ENCODE measurements at regions not wholly inside any gene's neighbourhood (a gene's known extent, or its start where the extent isn't known, plus 50 kb on each side); places are given as distances from the start of the nearest gene placed in this dataset.

- no peak overlapping the region for H3K4me3 ChIP-seq (replicated peaks in 1 of 3; ENCODE audit: insufficient read depth in 1 of 3, low read depth in 2 of 3, low read length in 3 of 3)
- no peak overlapping the region for H3K4me2 ChIP-seq (ENCODE audit: low read depth, low read length)
- H3K27ac ChIP-seq (ENCODE audit: extremely low read length, insufficient read depth, low read length) = no peak overlapping the region
- intact Hi-C loops (cut with micrococcal nuclease; ENCODE audit: unreplicated experiment) (no loop called here), in situ Hi-C loops (cut with HindIII; ENCODE audit: extremely low pct_ligation_motif_present, low pct_unique_long_range_greater_than_20kb) (no loop called here)
- no peaks in the 10 kb centered on the region for H3K36me3 ChIP-seq (replicated peaks in 1 of 2; ENCODE audit: control insufficient read depth in 1 of 2, insufficient read depth in 2 of 2, low read length in 2 of 2)
- DNase-seq (ENCODE audit: low spot score) = no peak
- FAIRE-seq = no peak
- H3K27me3 ChIP-seq (ENCODE audit: control insufficient read depth in 1 of 2, insufficient read depth in 2 of 2, low read length in 2 of 2) = peaks cover 0 to 3% of the 10 kb centered on the region in 2 experiments; a peak in 1 of 5 replicates
- no peak overlapping the region for H2AFZ ChIP-seq (ENCODE audit: low read length)
- no peaks in the 10 kb centered on the region for H4K20me1 ChIP-seq (ENCODE audit: insufficient read depth, low read length)
- H3K9ac ChIP-seq (ENCODE audit: insufficient read depth, low read depth, low read length) = no peak overlapping the region
- TF ChIP-seq UBTF (CRISPR knock-in tag; IDR thresholded peaks at IDR 0.05) = no peak
- TF ChIP-seq FOSL1 (CRISPR knock-in tag; IDR thresholded peaks at IDR 0.05; ENCODE audit: borderline replicate concordance) = no peak
- TF ChIP-seq ZNF234 (CRISPR knock-in tag; conservative IDR thresholded peaks at IDR 0.05) = no peak
- TF ChIP-seq ZFYVE20 (CRISPR knock-in tag; IDR thresholded peaks at IDR 0.05; ENCODE audit: borderline replicate concordance, low read depth) = no peak
- TF ChIP-seq HHEX (CRISPR knock-in tag; IDR thresholded peaks at IDR 0.05) = no peak
- no peak for TF ChIP-seq CENPT (CRISPR knock-in tag; IDR thresholded peaks at IDR 0.05; ENCODE audit: low read depth)
- TF ChIP-seq ZNF101 (CRISPR knock-in tag; IDR thresholded peaks at IDR 0.05; ENCODE audit: borderline replicate concordance, low read depth) = no peak
- TF ChIP-seq TEF (CRISPR knock-in tag; IDR thresholded peaks at IDR 0.05) = no peak
- TF ChIP-seq ZNF512B (CRISPR knock-in tag; IDR thresholded peaks at IDR 0.05; ENCODE audit: borderline replicate concordance) = no peak
- no TSS peak for BruUV-seq (replicated peaks)
- H3K9me3 ChIP-seq (ENCODE audit: low read length) = no peaks in the 10 kb centered on the region
- 2% methylated on average over 4 of the region's 4 CpGs for WGBS (ENCODE audit: low lambda C conversion rate)
- CTCF ChIA-PET (ENCODE audit: low intra/inter-chr PET ratio, low total read pairs) = no interaction called here
- peaks cover 7% of the 10 kb centered on the region; the same call in 1 of the 2 replicates for H3K4me1 ChIP-seq (ENCODE audit: insufficient read depth, low read length)
- no peaks in the 10 kb centered on the region for H3K79me2 ChIP-seq (ENCODE audit: insufficient read depth, low read length)
- POLR2A ChIA-PET = no interaction called here
- no peak for ATAC-seq
These were observed 60.3 kb upstream of the PRELID3B start for GRCh38 chr20:59102841-59103299.
